Gastroesophageal sphincter (tissue), 4 donors: ENCODE measurements at regions not wholly inside any gene's neighbourhood (a gene's known extent, or its start where the extent isn't known, plus 50 kb on each side); places are given as distances from the start of the nearest gene placed in this dataset.

Source experiments
- ATAC-seq: fragments of 150-250 bp; one replicate; pipeline ENCODE4 v1.9.1; 2016; ENCODE audit warnings: mild to moderate bottlenecking, moderate library complexity
- H3K27ac ChIP-seq, 4 donors: fragments of 200-600 bp; sonication (generic) in 3 of 4; 1 replicate in 3 of 4; 2 replicates in 1 of 4; pipeline ENCODE4 v1.5.1; 2016 to 2019
- H3K27me3 ChIP-seq: fragments of 200-600 bp; sonication (generic); one replicate; pipeline ENCODE4 v1.5.1; 2019
- H3K36me3 ChIP-seq, 2 donors: fragments of 200-600 bp; sonication (generic); one replicate each; pipeline ENCODE4 v1.5.1; 2019; ENCODE audit warnings: control low read depth in 1 of 2
- H3K4me1 ChIP-seq, 3 donors: fragments of 200-600 bp; sonication (generic); 1 replicate in 2 of 3; 2 replicates in 1 of 3; pipeline ENCODE4 v1.5.1; 2016 to 2019; ENCODE audit warnings: control low read depth in 2 of 3
- H3K4me3 ChIP-seq, 2 donors: fragments of 200-600 bp; sonication (generic); one replicate each; pipeline ENCODE4 v1.5.1; 2019; ENCODE audit warnings: mild to moderate bottlenecking in 1 of 2, moderate library complexity in 1 of 2
- H3K9me3 ChIP-seq, 3 donors: fragments of 200-600 bp; sonication (generic); one replicate each; pipeline ENCODE4 v1.5.1; 2017 to 2019; ENCODE audit warnings: control low read depth in 2 of 3
- EP300 ChIP-seq: sonication (generic); formaldehyde crosslinking; IDR thresholded peaks from one replicate; pipeline ENCODE4 v1.6.1; 2017; ENCODE audit warnings: antibody characterized with exemption, mild to moderate bottlenecking
- POLR2A ChIP-seq, 2 donors: fragments of 450-650 bp; IDR thresholded peaks; one replicate each; pipeline ENCODE4 v1.6.1; 2017; ENCODE audit warnings: antibody characterized with exemption in 2 of 2, mild to moderate bottlenecking in 2 of 2, moderate library complexity in 1 of 2
- POLR2AphosphoS5 ChIP-seq: sonication (generic); formaldehyde crosslinking; IDR thresholded peaks from one replicate; pipeline ENCODE4 v1.6.1; 2017; ENCODE audit warnings: antibody characterized with exemption
- WGBS, 2 donors: methylation state at CpG; one replicate each; pipeline ENCODE4 v1.1.5; 2018; ENCODE audit warnings: low coverage in 1 of 2; 5-methylcytosine and 5-hydroxymethylcytosine counted together
- small RNA-seq, 4 donors: library from RNA; depleted of rRNA; stranded (forward); fragments of <200 nt; gene quantifications; one replicate each; pipeline ENCODE3, GENCODE V24; 2016
- TF ChIP-seq, protein P1 (sequence below), 4 experiments: fragments of 200-600 bp in 2 of 4; fragments of 450-650 bp in 2 of 4; sonication (generic) in 1 of 4; IDR thresholded peaks; one replicate each; pipeline ENCODE4 v1.5.1; 2017 to 2019; ENCODE audit warnings: antibody characterized with exemption in 4 of 4, mild to moderate bottlenecking in 2 of 4, moderate library complexity in 2 of 4

DNA sequence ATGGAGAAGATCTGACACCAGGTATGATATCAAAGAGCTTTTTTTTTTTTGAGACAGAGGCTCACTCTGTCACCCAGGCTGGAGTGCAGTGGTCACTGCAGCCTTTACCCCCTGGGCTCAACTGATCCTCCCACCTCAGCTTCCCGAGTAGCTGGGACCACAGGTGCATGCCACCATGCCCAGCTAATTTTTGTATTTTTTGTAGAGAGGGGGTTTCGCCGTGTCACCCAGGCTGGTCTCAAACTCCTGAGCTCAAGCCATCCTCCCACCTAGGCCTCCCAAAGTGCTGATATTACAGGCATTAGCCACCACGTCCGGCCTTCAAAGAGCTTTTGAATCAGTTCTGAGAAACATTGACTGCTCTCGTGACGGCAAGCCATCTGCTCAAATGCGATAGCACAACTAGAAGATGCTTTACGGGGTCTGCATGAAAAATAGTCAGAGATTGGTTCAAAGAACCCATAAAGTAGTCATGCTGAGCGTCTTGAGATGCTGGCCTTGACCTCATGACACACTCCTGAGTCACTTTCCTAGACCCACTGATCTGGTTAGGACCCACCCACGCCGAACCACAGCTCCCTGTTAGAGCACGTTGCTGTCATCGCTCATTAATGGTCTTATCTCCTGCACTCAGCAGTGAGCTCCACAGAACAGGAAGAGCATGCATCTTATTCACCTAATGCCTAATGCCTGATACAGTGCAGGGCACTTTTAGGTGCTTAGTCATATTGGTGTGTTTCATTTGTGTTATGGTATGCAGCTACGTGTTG is 57.0 kb upstream of the NR2F2 start:
- no peak overlapping the region for H3K27ac ChIP-seq
- H3K36me3 ChIP-seq, result peaks cover 0 to 72% of the 10 kb centered on the region in 2 donors
- H3K4me1 ChIP-seq, result peaks cover 0 to 10% (median 0%) of the 10 kb centered on the region in 3 donors
- no peaks in the 10 kb centered on the region for H3K27me3 ChIP-seq
- WGBS, 2 donors, result 81 to 87% methylated on average over 6 to 15 of the region's 15 CpGs
- no peak for ATAC-seq
- TF ChIP-seq EP300 (no peak), POLR2A (IDR thresholded peaks at IDR 0.05) (no peak), POLR2AphosphoS5 (no peak)
- TF ChIP-seq, protein P1, sequence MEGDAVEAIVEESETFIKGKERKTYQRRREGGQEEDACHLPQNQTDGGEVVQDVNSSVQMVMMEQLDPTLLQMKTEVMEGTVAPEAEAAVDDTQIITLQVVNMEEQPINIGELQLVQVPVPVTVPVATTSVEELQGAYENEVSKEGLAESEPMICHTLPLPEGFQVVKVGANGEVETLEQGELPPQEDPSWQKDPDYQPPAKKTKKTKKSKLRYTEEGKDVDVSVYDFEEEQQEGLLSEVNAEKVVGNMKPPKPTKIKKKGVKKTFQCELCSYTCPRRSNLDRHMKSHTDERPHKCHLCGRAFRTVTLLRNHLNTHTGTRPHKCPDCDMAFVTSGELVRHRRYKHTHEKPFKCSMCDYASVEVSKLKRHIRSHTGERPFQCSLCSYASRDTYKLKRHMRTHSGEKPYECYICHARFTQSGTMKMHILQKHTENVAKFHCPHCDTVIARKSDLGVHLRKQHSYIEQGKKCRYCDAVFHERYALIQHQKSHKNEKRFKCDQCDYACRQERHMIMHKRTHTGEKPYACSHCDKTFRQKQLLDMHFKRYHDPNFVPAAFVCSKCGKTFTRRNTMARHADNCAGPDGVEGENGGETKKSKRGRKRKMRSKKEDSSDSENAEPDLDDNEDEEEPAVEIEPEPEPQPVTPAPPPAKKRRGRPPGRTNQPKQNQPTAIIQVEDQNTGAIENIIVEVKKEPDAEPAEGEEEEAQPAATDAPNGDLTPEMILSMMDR (IDR thresholded peaks at IDR 0.05), result no peak
- H3K9me3 ChIP-seq, result no peaks in the 10 kb centered on the region
- H3K4me3 ChIP-seq, result no peak overlapping the region

DNA sequence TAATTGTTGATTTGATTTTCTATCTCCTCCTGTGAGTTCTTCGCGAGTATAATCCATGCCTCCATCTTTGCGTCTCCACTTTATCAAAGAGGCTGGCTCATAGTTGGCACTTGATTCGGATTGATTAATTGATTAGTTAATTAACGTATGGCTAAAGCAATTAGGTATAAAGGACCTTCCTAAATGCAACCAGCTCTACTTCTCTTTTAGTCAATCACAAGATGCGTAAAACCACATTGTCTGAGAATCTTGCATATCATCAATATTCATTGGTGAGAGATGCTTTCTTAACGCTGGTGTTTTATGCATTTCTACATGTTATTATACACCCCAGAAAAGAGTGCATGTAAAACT is 56.4 kb upstream of the NR2F2 start:
- Histone ChIP-seq H3K27me3 (no peaks in the 10 kb centered on the region), H3K9me3 (no peaks in the 10 kb centered on the region), H3K27ac (no peak overlapping the region), H3K4me3 (no peak overlapping the region), H3K36me3 (peaks cover 0 to 71% of the 10 kb centered on the region in 2 donors), H3K4me1 (peaks cover 0 to 10% (median 0%) of the 10 kb centered on the region in 3 donors)
- no peak for ATAC-seq
- 77 to 78% methylated on average over 7 of the region's 7 CpGs for WGBS, 2 donors
- TF ChIP-seq POLR2AphosphoS5 (no peak), POLR2A (IDR thresholded peaks at IDR 0.05) (no peak), EP300 (no peak)
- TF ChIP-seq, protein P1 (IDR thresholded peaks at IDR 0.05), result no peak

DNA sequence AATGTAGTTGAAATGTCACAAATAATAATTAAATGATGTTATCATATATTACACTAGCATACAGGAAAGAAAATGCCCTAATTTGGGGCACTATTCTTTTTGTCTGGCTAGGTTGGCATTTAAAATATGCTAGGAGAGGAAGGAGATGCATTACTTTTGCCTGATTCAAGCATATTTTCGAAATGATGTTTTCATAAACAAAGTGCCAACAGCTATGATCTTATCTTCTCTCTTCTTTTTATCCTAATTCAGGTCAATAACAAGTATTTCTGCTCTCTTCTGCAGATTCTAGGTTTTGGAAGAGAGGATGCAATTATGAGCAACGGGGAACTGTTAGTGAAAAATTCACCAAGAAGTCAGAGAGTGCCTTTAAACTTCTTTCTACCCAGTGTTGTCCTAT is 55.8 kb upstream of the NR2F2 start:
- Histone ChIP-seq H3K27me3 (no peaks in the 10 kb centered on the region), H3K27ac (no peak overlapping the region), H3K4me3 (no peak overlapping the region), H3K4me1 (peaks cover 0 to 10% (median 0%) of the 10 kb centered on the region in 3 donors), H3K36me3 (peaks cover 0 to 71% of the 10 kb centered on the region in 2 donors), H3K9me3 (no peaks in the 10 kb centered on the region)
- TF ChIP-seq EP300 (no peak), POLR2A (IDR thresholded peaks at IDR 0.05) (no peak), POLR2AphosphoS5 (no peak)
- TF ChIP-seq, protein P1 (IDR thresholded peaks at IDR 0.05), result no peak
- ATAC-seq, result no peak
- WGBS, 2 donors, result 64 to 86% methylated on average over 2 of the region's 2 CpGs

DNA sequence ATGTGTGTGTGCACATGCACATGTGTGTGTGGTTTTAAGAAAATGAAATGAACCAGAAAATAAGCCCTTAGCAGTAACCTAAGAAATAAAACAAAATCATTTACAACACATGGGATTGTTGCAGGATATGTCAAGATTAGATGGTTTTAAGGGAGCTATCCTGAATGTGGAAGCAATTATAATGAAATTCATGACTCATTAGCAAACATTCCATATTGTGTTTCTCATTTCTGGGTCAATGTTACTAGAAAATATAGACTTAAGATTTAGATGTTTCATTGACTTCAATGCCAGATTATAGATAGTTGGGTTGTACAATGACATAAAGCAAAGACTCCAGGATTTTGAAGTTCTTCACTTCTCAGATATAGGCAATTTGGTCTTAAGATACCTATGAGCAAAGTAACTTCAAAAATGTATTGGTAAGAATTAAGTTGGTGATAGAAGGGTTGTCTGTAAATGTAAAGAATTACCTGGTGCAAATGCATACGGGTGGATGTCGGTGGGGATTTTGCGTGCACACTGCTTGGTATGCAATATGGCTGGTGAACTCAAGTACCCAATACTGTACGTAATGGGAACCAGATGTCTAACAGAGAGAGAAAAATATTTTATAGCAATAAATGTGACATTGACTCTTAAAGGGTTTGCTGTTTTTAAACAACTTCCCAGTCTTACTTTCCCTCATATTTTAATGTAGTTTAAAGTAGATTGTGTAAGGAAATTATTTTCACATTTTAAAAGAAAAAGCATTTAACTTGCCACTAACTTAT is 53.9 kb upstream of the NR2F2 start:
- H3K27me3 ChIP-seq, result no peaks in the 10 kb centered on the region
- H3K4me3 ChIP-seq, result no peak overlapping the region
- ATAC-seq, result no peak
- peaks cover 0 to 86% of the 10 kb centered on the region in 2 donors for H3K36me3 ChIP-seq
- no peaks in the 10 kb centered on the region for H3K4me1 ChIP-seq
- H3K9me3 ChIP-seq, result no peaks in the 10 kb centered on the region
- TF ChIP-seq, protein P1 (IDR thresholded peaks at IDR 0.05), result no peak
- no peak for TF ChIP-seq POLR2AphosphoS5
- no peak for TF ChIP-seq EP300
- H3K27ac ChIP-seq, result no peak overlapping the region
- 83 to 95% methylated on average over 3 to 4 of the region's 4 CpGs for WGBS, 2 donors

Small RNAs in the stretch of these regions (small RNA-seq; reads per million reads assigned to genes)
- gene AC012409.4 (0 reads per million in 4 donors), gene RNU2-3P (0 to 0.55 (median 0.11) reads per million in 4 donors)
